NT2/D1 (cell line): ENCODE measurements at regions not wholly inside any gene's neighbourhood (a gene's known extent, or its start where the extent isn't known, plus 50 kb on each side); places are given as distances from the start of the nearest gene placed in this dataset.

Experiments
- YY1 ChIP-seq: IDR thresholded peaks from 2 replicates; pipeline ENCODE4 v1.6.1; 2011; ENCODE audit not compliant: insufficient read length, insufficient read depth
- ZNF274 ChIP-seq: IDR thresholded peaks from 2 replicates; pipeline ENCODE4 v1.6.1; 2011; ENCODE audit warnings: mild to moderate bottlenecking, low read depth, low read length

DNA sequence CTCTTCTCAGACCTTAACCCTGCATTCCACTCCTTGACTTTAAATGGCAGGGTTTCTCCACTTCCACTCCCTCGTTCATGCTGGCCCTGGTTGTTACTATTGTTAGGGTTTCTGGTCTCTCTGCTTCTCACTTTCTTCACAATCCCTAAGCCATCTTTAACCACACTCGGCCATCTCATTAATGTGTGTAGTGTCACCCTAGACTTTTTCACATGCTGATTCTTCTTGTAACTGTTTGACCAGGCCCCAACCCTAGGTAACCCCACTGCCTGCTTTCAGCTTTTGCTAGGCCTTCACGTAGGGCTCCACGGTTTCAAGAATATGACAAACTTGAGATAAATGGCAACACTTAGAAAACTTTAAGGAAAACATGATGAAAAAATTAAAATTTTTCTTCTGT is 195.1 kb downstream of the IPO8 start:
- no peak for TF ChIP-seq YY1
- TF ChIP-seq ZNF274: no peak
